ENCODE measurements at regions not wholly inside any gene's neighbourhood (a gene's known extent, or its start where the extent isn't known, plus 50 kb on each side); places are given as distances from the start of the nearest gene placed in this dataset.
"Not testable (repeated sequence)": the region's sequence is repeated elsewhere in the genome, so short reads cannot be mapped to it uniquely, and the experiment has no call there.

DNA sequence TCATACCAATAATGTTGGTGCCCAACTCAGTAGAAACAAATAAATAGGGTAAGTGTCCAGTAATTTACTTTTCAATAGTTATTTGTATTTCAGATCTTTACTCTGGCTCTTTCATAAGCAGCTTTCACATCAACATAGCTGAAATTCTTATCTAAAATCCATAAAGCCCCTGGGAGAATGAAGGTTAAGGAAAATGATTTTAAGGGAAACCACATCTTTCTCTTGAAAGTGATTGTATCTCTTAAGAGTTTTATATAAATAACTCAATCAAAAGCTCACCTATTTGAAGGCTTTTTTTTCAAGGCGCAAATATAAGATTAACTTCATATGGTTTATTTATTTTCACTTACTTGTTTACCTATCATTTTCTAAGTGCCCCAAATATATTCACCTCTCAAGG lies 324.4 kb downstream of the HGF start:
- ChIA-PET CTCF (interaction anchor here (1.5 kb wide), 1 partner anchor 525 kb away, joined by 4 read pairs; no protein-coding TSS in a partner anchor), POLR2A (no interaction called here)
- ATAC-seq = no peak
- TF ChIP-seq NFE2L2 (conservative IDR thresholded peaks at IDR 0.05; ENCODE audit: low read length) (no peak), RNF2 (IDR thresholded peaks at IDR 0.05; ENCODE audit: borderline replicate concordance, low read depth) (no peak), GATA3 (IDR thresholded peaks at IDR 0.05; ENCODE audit: borderline replicate concordance) (no peak), KDM5A (IDR thresholded peaks at IDR 0.05) (no peak), FOSB (CRISPR knock-in tag; IDR thresholded peaks at IDR 0.05) (no peak), RARB (CRISPR knock-in tag; IDR thresholded peaks at IDR 0.05) (no peak), ZFP36 (IDR thresholded peaks at IDR 0.05; ENCODE audit: borderline replicate concordance, partially characterized antibody) (no peak), CEBPB (IDR thresholded peaks at IDR 0.05) (no peak)
- TF ChIP-seq, protein P1, sequence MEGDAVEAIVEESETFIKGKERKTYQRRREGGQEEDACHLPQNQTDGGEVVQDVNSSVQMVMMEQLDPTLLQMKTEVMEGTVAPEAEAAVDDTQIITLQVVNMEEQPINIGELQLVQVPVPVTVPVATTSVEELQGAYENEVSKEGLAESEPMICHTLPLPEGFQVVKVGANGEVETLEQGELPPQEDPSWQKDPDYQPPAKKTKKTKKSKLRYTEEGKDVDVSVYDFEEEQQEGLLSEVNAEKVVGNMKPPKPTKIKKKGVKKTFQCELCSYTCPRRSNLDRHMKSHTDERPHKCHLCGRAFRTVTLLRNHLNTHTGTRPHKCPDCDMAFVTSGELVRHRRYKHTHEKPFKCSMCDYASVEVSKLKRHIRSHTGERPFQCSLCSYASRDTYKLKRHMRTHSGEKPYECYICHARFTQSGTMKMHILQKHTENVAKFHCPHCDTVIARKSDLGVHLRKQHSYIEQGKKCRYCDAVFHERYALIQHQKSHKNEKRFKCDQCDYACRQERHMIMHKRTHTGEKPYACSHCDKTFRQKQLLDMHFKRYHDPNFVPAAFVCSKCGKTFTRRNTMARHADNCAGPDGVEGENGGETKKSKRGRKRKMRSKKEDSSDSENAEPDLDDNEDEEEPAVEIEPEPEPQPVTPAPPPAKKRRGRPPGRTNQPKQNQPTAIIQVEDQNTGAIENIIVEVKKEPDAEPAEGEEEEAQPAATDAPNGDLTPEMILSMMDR (IDR thresholded peaks at IDR 0.05) = no peak
- Histone ChIP-seq H3K4me2 (no peak overlapping the region), H3K9me3 (no peaks in the 10 kb centered on the region), H3K4me1 (0 out of 3 replicates have a peak, but pooled peaks cover 3% of the 10 kb centered on the region), H3K27ac (peak overlapping the region in 1 of 2 experiments; percentile 25; a peak in 2 of 6 replicates), H3K4me3 (no peak overlapping the region)
- no peak for FAIRE-seq
- no peak for DNase-seq (ENCODE audit: low read depth in 1 of 2, low spot score in 1 of 2)
- WGBS (ENCODE audit: missing lambda C conversion rate) = 98% methylated on average over 1 of the region's 1 CpG

DNA sequence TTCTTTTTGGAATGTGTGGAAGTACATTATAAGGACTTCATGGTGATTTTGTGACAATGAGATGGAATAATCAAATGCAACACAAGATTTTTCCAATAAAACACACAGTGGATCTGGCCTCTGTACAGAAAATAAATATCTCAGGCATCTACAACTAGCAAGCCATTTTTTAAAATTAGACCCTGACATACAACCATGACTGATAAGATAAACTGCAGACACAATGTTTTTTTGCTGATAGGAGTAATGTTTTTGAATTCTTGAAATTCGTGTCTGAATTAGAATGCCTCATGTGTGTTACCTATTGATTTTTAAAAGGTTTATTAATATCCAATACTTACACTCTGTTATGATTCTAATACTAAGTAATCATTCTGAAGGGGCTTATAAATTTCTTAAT lies 328.1 kb downstream of the HGF start:
- no peak overlapping the region for H3K4me3 ChIP-seq
- DNase-seq (ENCODE audit: low read depth in 1 of 2, low spot score in 1 of 2) = no peak
- CTCF ChIA-PET = interaction anchor here (0.9 kb wide), 1 partner anchor 11 kb away, joined by 3 read pairs; no protein-coding TSS in a partner anchor
- no peak for FAIRE-seq
- WGBS (ENCODE audit: missing lambda C conversion rate) = 56% methylated on average over 1 of the region's 1 CpG
- ATAC-seq = no peak
- POLR2A ChIA-PET = no interaction called here
- TF ChIP-seq, protein P2, sequence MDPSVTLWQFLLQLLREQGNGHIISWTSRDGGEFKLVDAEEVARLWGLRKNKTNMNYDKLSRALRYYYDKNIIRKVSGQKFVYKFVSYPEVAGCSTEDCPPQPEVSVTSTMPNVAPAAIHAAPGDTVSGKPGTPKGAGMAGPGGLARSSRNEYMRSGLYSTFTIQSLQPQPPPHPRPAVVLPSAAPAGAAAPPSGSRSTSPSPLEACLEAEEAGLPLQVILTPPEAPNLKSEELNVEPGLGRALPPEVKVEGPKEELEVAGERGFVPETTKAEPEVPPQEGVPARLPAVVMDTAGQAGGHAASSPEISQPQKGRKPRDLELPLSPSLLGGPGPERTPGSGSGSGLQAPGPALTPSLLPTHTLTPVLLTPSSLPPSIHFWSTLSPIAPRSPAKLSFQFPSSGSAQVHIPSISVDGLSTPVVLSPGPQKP (IDR thresholded peaks at IDR 0.05; ENCODE audit: low read depth, low read length) = no peak
- TF ChIP-seq MYC (IDR thresholded peaks at IDR 0.05; ENCODE audit: borderline replicate concordance, low read length) = no peak
- TF ChIP-seq JUNB (IDR thresholded peaks at IDR 0.05) = no peak
- no peak for TF ChIP-seq POLR2AphosphoS2 (conservative IDR thresholded peaks at IDR 0.05; ENCODE audit: low read length)
- no peak for TF ChIP-seq HOXA7 (CRISPR knock-in tag; IDR thresholded peaks at IDR 0.05)
- TF ChIP-seq KDM5A (IDR thresholded peaks at IDR 0.05) = no peak
- no peak for TF ChIP-seq RARB (CRISPR knock-in tag; IDR thresholded peaks at IDR 0.05)
- TF ChIP-seq, protein P3, sequence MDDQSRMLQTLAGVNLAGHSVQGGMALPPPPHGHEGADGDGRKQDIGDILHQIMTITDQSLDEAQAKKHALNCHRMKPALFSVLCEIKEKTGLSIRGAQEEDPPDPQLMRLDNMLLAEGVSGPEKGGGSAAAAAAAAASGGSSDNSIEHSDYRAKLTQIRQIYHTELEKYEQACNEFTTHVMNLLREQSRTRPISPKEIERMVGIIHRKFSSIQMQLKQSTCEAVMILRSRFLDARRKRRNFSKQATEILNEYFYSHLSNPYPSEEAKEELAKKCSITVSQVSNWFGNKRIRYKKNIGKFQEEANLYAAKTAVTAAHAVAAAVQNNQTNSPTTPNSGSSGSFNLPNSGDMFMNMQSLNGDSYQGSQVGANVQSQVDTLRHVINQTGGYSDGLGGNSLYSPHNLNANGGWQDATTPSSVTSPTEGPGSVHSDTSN (IDR thresholded peaks at IDR 0.05) = no peak
- TF ChIP-seq PHF8 (IDR thresholded peaks at IDR 0.05; ENCODE audit: borderline replicate concordance, low read depth) = no peak
- H3K27ac ChIP-seq = no peak overlapping the region
- no peak overlapping the region for H3K4me2 ChIP-seq
- peaks cover 6% of the 10 kb centered on the region; the same call in 1 of the 3 replicates for H3K4me1 ChIP-seq
- H3K9me3 ChIP-seq = no peaks in the 10 kb centered on the region

DNA sequence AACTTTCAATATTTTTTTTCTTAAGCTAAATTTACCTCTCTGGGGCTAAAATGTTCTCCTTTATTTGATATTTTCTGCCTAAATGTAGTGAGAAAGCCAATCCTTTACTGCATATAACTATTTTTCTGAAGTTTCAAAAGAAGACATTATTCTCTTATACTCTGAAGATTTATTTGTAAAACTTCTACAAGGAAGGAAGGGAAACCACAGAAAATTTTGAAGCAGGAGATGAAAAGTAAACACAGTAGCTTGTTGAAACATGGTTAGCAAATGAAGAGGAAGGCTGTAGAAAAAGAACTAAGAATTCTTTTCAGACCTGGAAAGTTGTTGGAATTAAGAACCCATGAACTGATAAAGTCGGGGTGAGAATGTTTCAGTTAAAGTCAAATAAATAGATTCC lies 330.3 kb downstream of the HGF start:
- WGBS (ENCODE audit: missing lambda C conversion rate) = 41% methylated on average over 1 of the region's 1 CpG
- FAIRE-seq = peak; percentile 18
- POLR2A ChIA-PET = no interaction called here

DNA sequence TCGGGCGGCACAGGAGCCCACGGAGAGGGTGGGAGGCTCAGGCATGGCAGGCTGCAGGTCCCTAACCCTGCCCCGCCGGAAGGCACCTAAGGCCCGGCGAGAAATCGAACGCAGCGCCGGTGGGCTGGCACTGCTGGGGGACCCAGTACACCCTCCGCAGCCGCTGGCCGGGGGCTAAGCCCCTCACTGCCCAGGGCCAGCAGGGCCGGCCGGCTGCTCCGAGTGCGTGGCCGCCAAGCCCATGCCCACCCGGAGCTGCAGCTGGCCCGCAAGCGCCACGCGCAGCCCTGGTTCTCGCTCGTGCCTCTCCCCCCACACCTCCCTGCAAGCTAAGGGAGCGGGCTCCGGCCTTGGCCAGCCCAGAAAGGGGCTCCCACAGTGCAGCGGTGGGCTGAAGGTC lies 332.7 kb downstream of the HGF start:
- H3K4me1 ChIP-seq; H3K4me2 ChIP-seq; POLR2A ChIA-PET; ATAC-seq; H3K4me3 ChIP-seq; H3K9me3 ChIP-seq; FAIRE-seq; DNase-seq (ENCODE audit: low read depth in 1 of 2, low spot score in 1 of 2); H3K27ac ChIP-seq; CTCF ChIA-PET: not testable (repeated sequence)
- 100% methylated on average over 3 of the region's 29 CpGs for WGBS (ENCODE audit: missing lambda C conversion rate)

More for the DNA sequence above, 330.3 kb downstream of the HGF start:
- no peak overlapping the region for H3K27ac ChIP-seq
- TF ChIP-seq FOSB (CRISPR knock-in tag; IDR thresholded peaks at IDR 0.05) (no peak), HOXB13 (CRISPR knock-in tag; IDR thresholded peaks at IDR 0.05; ENCODE audit: low read depth) (no peak), SREBF2 (IDR thresholded peaks at IDR 0.05) (no peak)
- TF ChIP-seq, protein P4, sequence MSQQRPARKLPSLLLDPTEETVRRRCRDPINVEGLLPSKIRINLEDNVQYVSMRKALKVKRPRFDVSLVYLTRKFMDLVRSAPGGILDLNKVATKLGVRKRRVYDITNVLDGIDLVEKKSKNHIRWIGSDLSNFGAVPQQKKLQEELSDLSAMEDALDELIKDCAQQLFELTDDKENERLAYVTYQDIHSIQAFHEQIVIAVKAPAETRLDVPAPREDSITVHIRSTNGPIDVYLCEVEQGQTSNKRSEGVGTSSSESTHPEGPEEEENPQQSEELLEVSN (IDR thresholded peaks at IDR 0.05; ENCODE audit: borderline replicate concordance, low read depth) = no peak
- peaks cover 6% of the 10 kb centered on the region; the same call in 1 of the 3 replicates for H3K4me1 ChIP-seq
- ATAC-seq = no peak
- peak overlapping the region; percentile 5; the same call in 1 of the 3 replicates for H3K4me2 ChIP-seq
- CTCF ChIA-PET = interaction anchor here (0.6 kb wide), 1 partner anchor 419 kb away, joined by 5 read pairs; no protein-coding TSS in a partner anchor
- no peaks in the 10 kb centered on the region for H3K9me3 ChIP-seq
- DNase-seq (ENCODE audit: low read depth in 1 of 2, low spot score in 1 of 2) = no peak
- H3K4me3 ChIP-seq = no peak overlapping the region
